ENCODE measurements at regions not wholly inside any gene's neighbourhood (a gene's known extent, or its start where the extent isn't known, plus 50 kb on each side); places are given as distances from the start of the nearest gene placed in this dataset.
"Not testable (repeated sequence)": the region's sequence is repeated elsewhere in the genome, so short reads cannot be mapped to it uniquely, and the experiment has no call there.

GRCh38 chr7:124633740-124634139, 131.9 kb downstream of the GPR37 start:
- Histone ChIP-seq H3K9ac (ENCODE audit: insufficient read depth in 1 of 2, low read length in 2 of 2) (no peak overlapping the region), H3K4me3 (no peak overlapping the region), H3K9me3 (ENCODE audit: control insufficient read depth in 4 of 4, insufficient read depth in 3 of 4, low read length in 3 of 4) (peaks cover 0 to 2% (median 0%) of the 10 kb centered on the region in 4 donors), H3K27me3 (ENCODE audit: control insufficient read depth in 3 of 3, insufficient read depth in 3 of 3, low read length in 2 of 3) (no peaks in the 10 kb centered on the region), H3K4me1 (ENCODE audit: control insufficient read depth in 5 of 5, insufficient read depth in 5 of 5, low read length in 5 of 5) (no peaks in the 10 kb centered on the region), H3K36me3 (ENCODE audit: control insufficient read depth in 4 of 4, insufficient read depth in 4 of 4, low read length in 4 of 4) (no peaks in the 10 kb centered on the region), H3K27ac (ENCODE audit: low read depth in 1 of 2, low read length in 1 of 2) (no peak overlapping the region)
- WGBS, 2 donors, result 83 to 92% methylated on average over 6 of the region's 6 CpGs
- TF ChIP-seq, protein P1, sequence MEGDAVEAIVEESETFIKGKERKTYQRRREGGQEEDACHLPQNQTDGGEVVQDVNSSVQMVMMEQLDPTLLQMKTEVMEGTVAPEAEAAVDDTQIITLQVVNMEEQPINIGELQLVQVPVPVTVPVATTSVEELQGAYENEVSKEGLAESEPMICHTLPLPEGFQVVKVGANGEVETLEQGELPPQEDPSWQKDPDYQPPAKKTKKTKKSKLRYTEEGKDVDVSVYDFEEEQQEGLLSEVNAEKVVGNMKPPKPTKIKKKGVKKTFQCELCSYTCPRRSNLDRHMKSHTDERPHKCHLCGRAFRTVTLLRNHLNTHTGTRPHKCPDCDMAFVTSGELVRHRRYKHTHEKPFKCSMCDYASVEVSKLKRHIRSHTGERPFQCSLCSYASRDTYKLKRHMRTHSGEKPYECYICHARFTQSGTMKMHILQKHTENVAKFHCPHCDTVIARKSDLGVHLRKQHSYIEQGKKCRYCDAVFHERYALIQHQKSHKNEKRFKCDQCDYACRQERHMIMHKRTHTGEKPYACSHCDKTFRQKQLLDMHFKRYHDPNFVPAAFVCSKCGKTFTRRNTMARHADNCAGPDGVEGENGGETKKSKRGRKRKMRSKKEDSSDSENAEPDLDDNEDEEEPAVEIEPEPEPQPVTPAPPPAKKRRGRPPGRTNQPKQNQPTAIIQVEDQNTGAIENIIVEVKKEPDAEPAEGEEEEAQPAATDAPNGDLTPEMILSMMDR (IDR thresholded peaks at IDR 0.05; ENCODE audit: control extremely low read depth, extremely low read depth), result no peak
- ATAC-seq (ENCODE audit: insufficient read depth, low FRiP score), result no peak
- DNase-seq, result no peak

- Histone ChIP-seq H3K9me3 (ENCODE audit: control insufficient read depth in 4 of 4, insufficient read depth in 3 of 4, low read length in 3 of 4) (peaks cover 0 to 2% (median 0%) of the 10 kb centered on the region in 4 donors), H3K27me3 (ENCODE audit: control insufficient read depth in 3 of 3, insufficient read depth in 3 of 3, low read length in 2 of 3) (no peaks in the 10 kb centered on the region), H3K36me3 (ENCODE audit: control insufficient read depth in 4 of 4, insufficient read depth in 4 of 4, low read length in 4 of 4) (no peaks in the 10 kb centered on the region), H3K4me1 (ENCODE audit: control insufficient read depth in 5 of 5, insufficient read depth in 5 of 5, low read length in 5 of 5) (no peaks in the 10 kb centered on the region), H3K9ac (ENCODE audit: insufficient read depth in 1 of 2, low read length in 2 of 2) (no peak overlapping the region), H3K4me3 (no peak overlapping the region), H3K27ac (ENCODE audit: low read depth in 1 of 2, low read length in 1 of 2) (no peak overlapping the region)
- TF ChIP-seq, protein P1 (IDR thresholded peaks at IDR 0.05; ENCODE audit: control extremely low read depth, extremely low read depth), result no peak
- WGBS, 2 donors, result 79 to 87% methylated on average over 3 of the region's 3 CpGs
- no peak for DNase-seq
- no peak for ATAC-seq (ENCODE audit: insufficient read depth, low FRiP score)
Measured at GRCh38 chr7:124630395-124630794, 135.2 kb downstream of the GPR37 start.

GRCh38 chr7:124618871-124619270, 146.7 kb downstream of the GPR37 start:
- Histone ChIP-seq H3K9me3 (ENCODE audit: control insufficient read depth in 4 of 4, insufficient read depth in 3 of 4, low read length in 3 of 4) (peaks cover 0 to 6% (median 1%) of the 10 kb centered on the region in 4 donors), H3K27me3 (ENCODE audit: control insufficient read depth in 3 of 3, insufficient read depth in 3 of 3, low read length in 2 of 3) (no peaks in the 10 kb centered on the region), H3K9ac (ENCODE audit: insufficient read depth in 1 of 2, low read length in 2 of 2) (no peak overlapping the region), H3K36me3 (ENCODE audit: control insufficient read depth in 4 of 4, insufficient read depth in 4 of 4, low read length in 4 of 4) (no peaks in the 10 kb centered on the region), H3K27ac (ENCODE audit: low read depth in 1 of 2, low read length in 1 of 2) (no peak overlapping the region), H3K4me1 (ENCODE audit: control insufficient read depth in 5 of 5, insufficient read depth in 5 of 5, low read length in 5 of 5) (no peaks in the 10 kb centered on the region), H3K4me3 (no peak overlapping the region)
- DNase-seq, result no peak
- WGBS, 2 donors, result 86 to 97% methylated on average over 1 of the region's 1 CpG
- no peak for ATAC-seq (ENCODE audit: insufficient read depth, low FRiP score)
- TF ChIP-seq, protein P1 (IDR thresholded peaks at IDR 0.05; ENCODE audit: control extremely low read depth, extremely low read depth), result no peak

GRCh38 chr7:124618051-124618450, 147.5 kb downstream of the GPR37 start:
- not testable (repeated sequence) for H3K36me3 ChIP-seq (ENCODE audit: control insufficient read depth in 4 of 4, insufficient read depth in 4 of 4, low read length in 4 of 4); DNase-seq; H3K4me1 ChIP-seq (ENCODE audit: control insufficient read depth in 5 of 5, insufficient read depth in 5 of 5, low read length in 5 of 5); H3K9ac ChIP-seq (ENCODE audit: insufficient read depth in 1 of 2, low read length in 2 of 2); H3K9me3 ChIP-seq (ENCODE audit: control insufficient read depth in 4 of 4, insufficient read depth in 3 of 4, low read length in 3 of 4); ATAC-seq (ENCODE audit: insufficient read depth, low FRiP score); H3K27me3 ChIP-seq (ENCODE audit: control insufficient read depth in 3 of 3, insufficient read depth in 3 of 3, low read length in 2 of 3); H3K27ac ChIP-seq (ENCODE audit: low read depth in 1 of 2, low read length in 1 of 2); H3K4me3 ChIP-seq
- 82 to 85% methylated on average over 2 of the region's 2 CpGs for WGBS, 2 donors
